ENCODE measurements at regions not wholly inside any gene's neighbourhood (a gene's known extent, or its start where the extent isn't known, plus 50 kb on each side); places are given as distances from the start of the nearest gene placed in this dataset.
"Not testable (repeated sequence)": the region's sequence is repeated elsewhere in the genome, so short reads cannot be mapped to it uniquely, and the experiment has no call there.

DNA sequence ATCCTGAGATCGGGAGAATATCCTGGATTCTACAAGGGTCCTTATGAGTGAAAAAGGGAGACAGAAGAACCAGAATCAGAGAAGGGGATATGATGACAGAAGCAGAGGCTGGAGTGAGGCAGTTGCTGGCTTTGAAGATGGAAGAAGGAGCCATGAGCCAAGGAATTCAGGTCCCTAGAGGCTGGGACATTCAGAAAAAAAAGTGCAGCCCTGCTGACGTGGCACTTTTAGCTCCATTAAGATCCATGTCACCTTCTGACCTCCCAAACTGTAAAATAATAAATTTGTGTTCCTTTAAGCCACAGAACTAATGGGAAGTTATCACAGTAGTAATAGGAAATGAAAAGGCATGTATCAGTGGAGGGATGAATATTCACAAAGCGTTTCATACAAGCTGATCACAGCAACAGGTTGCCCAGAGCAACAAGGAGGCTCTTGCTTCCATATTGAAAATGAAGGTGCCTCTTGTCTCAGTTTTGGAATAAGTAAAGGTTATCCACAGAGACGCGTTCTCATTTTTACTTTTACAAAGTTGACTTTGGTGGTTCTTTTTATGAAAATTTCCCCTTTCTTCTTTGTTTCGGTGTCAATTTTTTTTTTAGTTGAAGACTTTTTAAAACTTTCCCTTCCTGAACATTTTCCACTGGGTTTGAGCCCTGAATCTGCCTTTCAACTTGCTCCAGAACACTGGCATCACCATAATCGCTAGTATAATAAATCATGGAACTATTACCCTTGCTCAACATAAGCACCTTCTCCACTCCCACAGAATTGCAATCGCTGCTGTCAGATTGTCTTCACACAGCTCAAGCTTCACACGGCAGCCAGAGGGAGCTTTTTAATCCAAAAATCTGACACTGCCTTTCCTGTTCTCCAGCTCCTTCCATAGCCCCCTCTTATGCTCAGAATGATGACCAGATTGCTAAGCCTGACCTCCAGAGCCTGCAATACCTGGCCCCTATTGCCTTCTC, 127.6 kb upstream of the RBPJ start:
- H3K4me1 Mint-ChIP-seq: peaks cover 36% of the 10 kb centered on the region
- no peak overlapping the region for H3K4me3 Mint-ChIP-seq
- DNase-seq (ENCODE audit: low spot score in 2 of 2) (no peak), ATAC-seq (replicated peaks; ENCODE audit: extremely low read depth, poor library complexity, severe bottlenecking) (no peak)
- no peaks in the 10 kb centered on the region for H3K27me3 Mint-ChIP-seq
- H3K9me3 Mint-ChIP-seq: no peaks in the 10 kb centered on the region
- H3K27ac Mint-ChIP-seq (ENCODE audit: low read depth): no peak overlapping the region
- no peaks in the 10 kb centered on the region for H3K36me3 Mint-ChIP-seq (ENCODE audit: insufficient read depth)

DNA sequence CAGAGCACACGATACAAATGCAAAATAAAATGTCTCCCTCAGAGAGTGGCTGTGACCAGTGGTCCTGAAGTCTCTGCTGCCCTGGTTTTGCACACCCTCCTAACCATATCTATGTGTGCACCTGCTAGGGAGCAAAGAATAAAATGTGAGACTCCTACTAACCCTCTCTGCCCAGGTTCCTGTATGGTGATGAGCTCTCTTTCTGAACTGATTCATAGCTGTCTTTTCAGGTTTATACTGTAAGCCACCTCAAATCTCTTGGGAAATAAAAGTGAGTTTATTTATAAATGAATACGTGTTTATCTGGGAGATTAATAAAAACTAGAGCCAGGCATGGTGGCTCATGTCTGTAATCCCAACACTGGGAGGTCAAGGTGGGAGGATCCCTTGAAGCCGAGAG, 126.0 kb upstream of the RBPJ start:
- Mint-ChIP-seq H3K27ac (ENCODE audit: low read depth) (no peak overlapping the region), H3K9me3 (no peaks in the 10 kb centered on the region), H3K36me3 (ENCODE audit: insufficient read depth) (no peaks in the 10 kb centered on the region), H3K27me3 (no peaks in the 10 kb centered on the region), H3K4me3 (no peak overlapping the region), H3K4me1 (peaks cover 36% of the 10 kb centered on the region)
- ATAC-seq (replicated peaks; ENCODE audit: extremely low read depth, poor library complexity, severe bottlenecking) (no peak), DNase-seq (ENCODE audit: low spot score in 2 of 2) (no peak)

DNA sequence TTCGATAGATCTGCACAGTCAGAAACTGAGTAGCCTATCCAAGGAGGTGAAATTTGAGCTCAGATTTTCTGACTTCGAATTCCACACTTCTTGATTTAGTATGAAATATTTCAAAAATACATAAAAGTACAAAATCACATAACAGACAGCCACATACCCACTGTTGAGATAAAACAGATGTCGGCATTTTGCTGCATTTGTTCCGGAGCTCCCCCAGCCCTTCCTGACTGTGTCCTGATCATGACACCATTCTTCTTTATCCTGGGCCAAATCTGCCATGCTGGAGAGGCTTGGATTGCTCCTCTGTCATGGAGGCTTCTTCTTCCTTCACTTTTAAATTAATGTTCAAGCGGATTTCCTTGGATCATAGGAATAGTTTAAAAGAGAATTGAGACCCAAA, 124.2 kb upstream of the RBPJ start:
- no peak overlapping the region for H3K4me3 Mint-ChIP-seq
- DNase-seq (ENCODE audit: low spot score in 2 of 2) (no peak), ATAC-seq (replicated peaks; ENCODE audit: extremely low read depth, poor library complexity, severe bottlenecking) (no peak)
- peak overlapping the region; percentile 36 for H3K27ac Mint-ChIP-seq (ENCODE audit: low read depth)
- no peaks in the 10 kb centered on the region for H3K27me3 Mint-ChIP-seq
- peaks cover 36% of the 10 kb centered on the region for H3K4me1 Mint-ChIP-seq
- no peaks in the 10 kb centered on the region for H3K9me3 Mint-ChIP-seq
- H3K36me3 Mint-ChIP-seq (ENCODE audit: insufficient read depth): no peaks in the 10 kb centered on the region

DNA sequence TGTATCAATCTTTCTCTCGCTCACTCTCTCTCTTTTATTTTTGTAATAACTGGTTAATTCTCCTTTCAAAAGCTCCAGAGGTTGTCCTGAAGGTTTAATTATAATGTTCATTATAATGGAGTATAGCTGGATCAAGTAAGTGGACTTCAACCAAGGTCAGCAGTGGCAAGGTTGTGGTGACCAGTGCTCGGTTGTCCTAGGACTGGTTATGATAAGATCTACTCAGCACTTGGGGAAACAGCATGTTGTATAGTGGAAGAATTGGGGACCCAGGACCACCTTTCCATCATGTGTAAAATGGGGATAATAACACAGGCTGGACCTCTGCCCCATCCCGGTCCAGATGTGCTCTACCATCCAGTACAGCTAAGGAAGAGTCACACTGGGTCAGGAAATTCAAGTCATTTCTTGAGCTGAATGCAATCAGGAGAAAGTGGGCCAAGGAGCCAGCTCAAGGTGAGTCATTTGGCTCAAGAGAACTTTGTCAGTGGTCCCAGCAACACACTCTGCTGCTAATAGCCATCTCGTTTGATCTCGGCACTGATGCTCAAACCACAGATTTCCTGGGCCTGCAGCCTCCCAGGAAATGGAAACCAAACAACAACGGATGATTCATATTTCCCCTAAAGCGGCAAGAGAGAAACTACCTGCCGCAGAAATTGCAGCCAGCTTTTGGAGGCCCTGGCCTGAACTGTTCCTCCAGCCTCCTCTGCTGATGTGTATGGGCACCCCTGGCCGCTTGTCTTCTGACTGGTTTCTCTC, 123.6 kb upstream of the RBPJ start:
- peak overlapping the region; percentile 36 for H3K27ac Mint-ChIP-seq (ENCODE audit: low read depth)
- DNase-seq (ENCODE audit: low spot score in 2 of 2): peak in 1 of 2 donors; percentile 32
- ATAC-seq (replicated peaks; ENCODE audit: extremely low read depth, poor library complexity, severe bottlenecking): peak; percentile 74
- H3K36me3 Mint-ChIP-seq (ENCODE audit: insufficient read depth): no peaks in the 10 kb centered on the region
- no peaks in the 10 kb centered on the region for H3K9me3 Mint-ChIP-seq
- peaks cover 35% of the 10 kb centered on the region for H3K4me1 Mint-ChIP-seq
- H3K4me3 Mint-ChIP-seq: peak overlapping the region; percentile 63
- no peaks in the 10 kb centered on the region for H3K27me3 Mint-ChIP-seq

DNA sequence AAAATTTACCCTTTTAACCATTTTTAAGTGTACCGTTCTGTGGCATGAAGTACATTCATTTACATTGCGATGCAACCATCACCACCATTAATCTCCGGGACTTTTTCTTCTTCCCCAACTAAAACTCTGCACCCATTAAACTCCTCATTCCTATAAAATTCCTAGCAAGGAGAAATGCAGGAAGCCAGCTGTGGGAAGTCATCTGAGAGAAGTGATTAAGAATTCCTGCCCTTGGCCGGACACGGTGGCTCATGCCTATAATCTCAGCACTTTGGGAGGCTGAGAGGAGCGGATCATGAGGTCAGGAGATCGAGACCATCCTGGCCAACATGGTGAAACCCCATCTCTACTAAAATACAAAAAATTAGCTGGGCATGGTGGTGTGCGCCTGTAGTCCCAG, 121.9 kb upstream of the RBPJ start:
- not testable (repeated sequence) for H3K27ac Mint-ChIP-seq (ENCODE audit: low read depth); H3K4me3 Mint-ChIP-seq

DNA sequence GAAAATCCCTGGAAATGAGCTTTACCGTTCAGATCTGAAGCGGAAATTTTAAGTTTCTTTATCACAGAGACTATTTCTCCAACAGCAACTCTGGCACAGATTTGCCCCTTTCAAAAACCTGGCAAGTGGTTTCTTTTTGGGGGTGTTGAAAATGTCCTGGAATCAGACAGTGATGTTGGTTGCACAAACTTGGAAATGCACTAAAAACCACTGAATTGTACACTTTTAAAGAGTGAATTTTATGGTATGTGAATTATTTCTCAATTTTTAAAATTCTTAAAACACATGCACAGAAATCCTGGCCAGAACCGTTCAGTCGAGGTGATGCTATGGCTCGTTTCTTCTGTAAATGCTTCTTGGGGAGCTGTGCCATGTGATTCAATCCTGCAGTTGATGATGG, 121.2 kb upstream of the RBPJ start:
- H3K27me3 Mint-ChIP-seq: no peaks in the 10 kb centered on the region
- H3K4me3 Mint-ChIP-seq: no peak overlapping the region
- H3K36me3 Mint-ChIP-seq (ENCODE audit: insufficient read depth): no peaks in the 10 kb centered on the region
- no peaks in the 10 kb centered on the region for H3K9me3 Mint-ChIP-seq
- ATAC-seq (replicated peaks; ENCODE audit: extremely low read depth, poor library complexity, severe bottlenecking) (no peak), DNase-seq (ENCODE audit: low spot score in 2 of 2) (no peak)
- peaks cover 38% of the 10 kb centered on the region for H3K4me1 Mint-ChIP-seq
- H3K27ac Mint-ChIP-seq (ENCODE audit: low read depth): no peak overlapping the region

More for the DNA sequence above, 121.9 kb upstream of the RBPJ start:
- not testable (repeated sequence) for H3K9me3 Mint-ChIP-seq; H3K36me3 Mint-ChIP-seq (ENCODE audit: insufficient read depth); H3K27me3 Mint-ChIP-seq; ATAC-seq (replicated peaks; ENCODE audit: extremely low read depth, poor library complexity, severe bottlenecking); DNase-seq (ENCODE audit: low spot score in 2 of 2)
- H3K4me1 Mint-ChIP-seq: peaks cover 34% of the 10 kb centered on the region

DNA sequence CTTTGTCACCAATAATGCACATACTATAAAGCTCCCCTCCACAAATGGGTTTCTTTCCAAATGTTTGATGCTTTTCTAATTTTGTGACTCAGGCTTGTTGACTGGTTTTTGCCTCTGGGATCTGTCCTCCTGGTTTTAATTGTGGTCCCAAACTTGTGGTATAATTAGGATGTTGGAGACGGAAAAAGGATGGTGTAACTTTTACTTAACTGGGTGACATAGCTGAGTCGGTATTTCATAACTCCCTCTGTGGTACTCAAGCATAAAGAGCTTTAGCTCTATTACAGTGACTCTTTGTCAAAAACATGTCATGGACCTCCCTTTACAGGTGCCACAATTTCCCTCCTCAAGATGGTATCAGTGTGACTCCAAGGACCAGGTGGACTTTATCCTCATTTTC, 119.7 kb upstream of the RBPJ start:
- Mint-ChIP-seq H3K4me1 (peaks cover 35% of the 10 kb centered on the region), H3K27me3 (no peaks in the 10 kb centered on the region), H3K27ac (ENCODE audit: low read depth) (no peak overlapping the region), H3K9me3 (no peaks in the 10 kb centered on the region), H3K36me3 (ENCODE audit: insufficient read depth) (no peaks in the 10 kb centered on the region), H3K4me3 (no peak overlapping the region)
- DNase-seq (ENCODE audit: low spot score in 2 of 2): no peak
- no peak for ATAC-seq (replicated peaks; ENCODE audit: extremely low read depth, poor library complexity, severe bottlenecking)

DNA sequence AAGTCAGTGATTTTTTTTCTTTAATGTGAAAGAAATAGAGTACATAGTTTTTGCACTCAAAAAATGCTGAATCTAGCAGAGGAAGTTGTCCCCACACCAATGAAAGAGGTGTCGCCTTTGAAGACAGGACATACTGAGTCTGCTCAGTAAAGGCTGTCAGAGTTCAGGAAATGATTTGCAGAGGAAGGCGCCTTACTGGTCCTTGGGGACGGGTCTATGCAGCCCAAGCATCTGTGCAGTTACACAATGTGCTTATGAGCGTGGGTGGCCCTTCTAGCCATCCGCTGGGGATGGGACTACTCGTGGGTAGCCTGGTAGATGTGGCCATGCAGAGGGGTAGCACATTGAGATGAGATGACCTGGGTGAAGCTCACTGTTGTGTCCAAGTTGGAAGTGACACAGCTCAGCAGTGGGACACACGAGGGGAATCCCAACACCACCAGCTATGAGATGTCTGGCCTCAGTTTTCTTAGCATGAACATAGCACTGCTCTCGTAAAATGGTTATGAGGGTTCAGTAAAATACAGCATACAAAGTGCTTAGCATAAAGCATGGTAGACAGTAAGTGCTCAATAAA, 116.5 kb upstream of the RBPJ start:
- DNase-seq (ENCODE audit: low spot score in 2 of 2) (no peak), ATAC-seq (replicated peaks; ENCODE audit: extremely low read depth, poor library complexity, severe bottlenecking) (peak; percentile 88)
- peak overlapping the region; percentile 44 for H3K4me3 Mint-ChIP-seq
- no peaks in the 10 kb centered on the region for H3K36me3 Mint-ChIP-seq (ENCODE audit: insufficient read depth)
- H3K9me3 Mint-ChIP-seq: no peaks in the 10 kb centered on the region
- peaks cover 20% of the 10 kb centered on the region for H3K4me1 Mint-ChIP-seq
- H3K27me3 Mint-ChIP-seq: peaks cover under 1% of the 10 kb centered on the region
- peak overlapping the region; percentile 63 for H3K27ac Mint-ChIP-seq (ENCODE audit: low read depth)

DNA sequence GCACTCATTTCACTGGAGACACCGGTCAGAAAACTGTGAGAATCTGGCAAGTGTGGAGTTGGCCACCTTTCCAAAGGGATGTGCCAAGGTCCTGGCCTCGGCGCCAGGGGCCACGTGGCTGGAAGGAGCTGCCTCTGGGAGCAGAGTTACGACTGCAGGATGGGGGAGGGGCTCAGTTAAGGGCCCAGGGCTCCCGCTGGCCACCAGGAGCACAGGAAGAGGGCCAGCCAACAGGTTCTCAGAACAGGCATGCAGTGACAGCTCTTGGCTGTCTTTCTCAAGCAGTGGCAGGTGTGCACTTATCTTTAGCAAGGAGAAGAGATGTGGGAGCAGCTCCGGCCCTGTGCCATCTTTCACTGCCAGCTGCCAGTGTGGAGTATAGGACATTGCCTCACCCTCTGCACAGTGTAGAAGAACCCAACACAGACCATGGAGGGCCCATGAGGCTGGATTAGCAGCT, 115.9 kb upstream of the RBPJ start:
- no peak overlapping the region for H3K4me3 Mint-ChIP-seq

DNA sequence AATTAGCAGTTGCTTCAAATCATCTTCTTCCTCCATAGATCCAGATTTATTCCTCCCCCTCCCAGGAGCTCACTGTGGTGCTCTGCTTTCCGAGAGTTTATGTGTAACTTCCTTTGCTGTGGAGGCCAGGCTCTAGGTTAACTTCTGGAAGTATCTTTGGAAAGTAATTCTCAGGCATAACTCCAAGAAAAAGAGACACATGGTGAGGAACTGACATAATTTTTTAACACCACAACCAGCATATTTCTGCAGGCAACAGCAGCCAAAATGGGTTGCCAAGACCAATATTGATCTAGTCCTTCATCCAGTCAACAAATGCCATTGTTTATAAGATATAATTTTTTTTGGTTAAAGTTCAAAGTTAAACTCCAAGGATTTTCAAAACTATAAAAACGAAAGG, 114.5 kb upstream of the RBPJ start:
- no peaks in the 10 kb centered on the region for H3K9me3 Mint-ChIP-seq
- H3K4me1 Mint-ChIP-seq: peaks cover 20% of the 10 kb centered on the region
- no peaks in the 10 kb centered on the region for H3K36me3 Mint-ChIP-seq (ENCODE audit: insufficient read depth)
- ATAC-seq (replicated peaks; ENCODE audit: extremely low read depth, poor library complexity, severe bottlenecking): no peak
- DNase-seq (ENCODE audit: low spot score in 2 of 2): no peak
- no peak overlapping the region for H3K4me3 Mint-ChIP-seq
- H3K27ac Mint-ChIP-seq (ENCODE audit: low read depth): no peak overlapping the region
- H3K27me3 Mint-ChIP-seq: peaks cover 18% of the 10 kb centered on the region

More for the DNA sequence above, 115.9 kb upstream of the RBPJ start:
- Mint-ChIP-seq H3K36me3 (ENCODE audit: insufficient read depth) (no peaks in the 10 kb centered on the region), H3K27me3 (peaks cover 6% of the 10 kb centered on the region), H3K9me3 (no peaks in the 10 kb centered on the region), H3K27ac (ENCODE audit: low read depth) (no peak overlapping the region), H3K4me1 (peaks cover 20% of the 10 kb centered on the region)
- DNase-seq (ENCODE audit: low spot score in 2 of 2) (no peak), ATAC-seq (replicated peaks; ENCODE audit: extremely low read depth, poor library complexity, severe bottlenecking) (no peak)

DNA sequence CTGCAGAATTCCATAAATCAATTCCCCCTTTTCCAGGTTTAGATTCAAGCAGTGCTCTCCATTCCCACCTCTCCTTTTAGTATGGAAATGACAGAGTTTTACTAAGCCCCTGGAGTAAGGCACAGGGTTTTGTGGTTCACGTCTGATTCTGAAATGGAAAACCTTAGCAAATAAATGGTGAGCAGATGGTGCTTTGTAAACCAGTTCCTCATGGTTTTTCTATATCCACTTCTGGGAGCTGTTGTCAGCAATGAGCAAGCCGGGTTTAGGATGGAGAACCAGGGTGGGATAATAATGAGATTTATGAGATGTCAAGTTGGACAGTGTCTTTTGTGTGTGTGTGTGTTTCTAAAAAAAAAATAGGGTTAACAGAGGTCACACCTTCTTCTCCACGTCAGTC, 113.8 kb upstream of the RBPJ start:
- H3K36me3 Mint-ChIP-seq (ENCODE audit: insufficient read depth): no peaks in the 10 kb centered on the region
- H3K27me3 Mint-ChIP-seq: peaks cover 18% of the 10 kb centered on the region
- ATAC-seq (replicated peaks; ENCODE audit: extremely low read depth, poor library complexity, severe bottlenecking): no peak
- no peaks in the 10 kb centered on the region for H3K9me3 Mint-ChIP-seq
- no peak overlapping the region for H3K27ac Mint-ChIP-seq (ENCODE audit: low read depth)
- DNase-seq (ENCODE audit: low spot score in 2 of 2): no peak
- H3K4me1 Mint-ChIP-seq: peaks cover 20% of the 10 kb centered on the region
- no peak overlapping the region for H3K4me3 Mint-ChIP-seq

DNA sequence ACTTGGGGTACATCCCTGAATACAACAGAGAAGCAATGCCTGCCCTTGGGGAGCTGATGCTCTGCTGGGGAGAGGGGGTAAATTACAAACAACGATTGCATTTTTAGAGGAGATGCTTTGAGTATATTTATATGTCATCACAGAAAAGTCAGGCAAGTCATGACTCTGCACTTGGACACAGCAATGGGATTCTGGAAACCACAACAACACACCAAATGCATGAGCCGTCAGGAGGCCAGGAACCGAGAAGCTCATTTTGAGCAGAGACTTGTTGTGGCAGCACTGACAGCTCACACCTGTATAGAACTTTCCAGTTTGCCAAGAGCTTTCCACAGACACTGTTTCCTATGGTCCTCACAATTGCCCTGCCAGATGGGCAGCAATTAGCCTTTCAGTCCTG, 113.2 kb upstream of the RBPJ start:
- Mint-ChIP-seq H3K36me3 (ENCODE audit: insufficient read depth) (no peaks in the 10 kb centered on the region), H3K9me3 (no peaks in the 10 kb centered on the region), H3K4me1 (peaks cover 20% of the 10 kb centered on the region), H3K27me3 (peaks cover 18% of the 10 kb centered on the region), H3K4me3 (no peak overlapping the region), H3K27ac (ENCODE audit: low read depth) (no peak overlapping the region)
- ATAC-seq (replicated peaks; ENCODE audit: extremely low read depth, poor library complexity, severe bottlenecking) (no peak), DNase-seq (ENCODE audit: low spot score in 2 of 2) (no peak)
